K562 (cell line): ENCODE measurements at regions not wholly inside any gene's neighbourhood (a gene's known extent, or its start where the extent isn't known, plus 50 kb on each side); places are given as distances from the start of the nearest gene placed in this dataset.
"Not testable (repeated sequence)": the region's sequence is repeated elsewhere in the genome, so short reads cannot be mapped to it uniquely, and the experiment has no call there.

Experiments
- ATAC-seq: fragments of 200-7000 bp; cut with Tn5 transposase; 3 replicates; pipeline ENCODE4 v1.9.1; 2020; ENCODE audit warnings: moderate library complexity
- BruUV-seq: library from RNA; stranded (reverse); fragments of 400-500 nt; replicated peaks from 2 replicates; lab custom pipeline; 2021; lab: Mats Ljungman, UMichigan
- CTCF ChIA-PET: fragments of 300-600 bp; formaldehyde crosslinking; extraction: SDS; loops from one replicate; lab custom pipeline; 2021; ENCODE audit warnings: low intra/inter-chr PET ratio; lab: Yijun Ruan, JAX
- POLR2A ChIA-PET: fragments of 300-600, 350-650 bp; sonication (Branson Sonifier 250); formaldehyde crosslinking; extraction: SDS; loops from one replicate; lab custom pipeline; 2021; ENCODE audit warnings: antibody characterized with exemption, inconsistent platforms; lab: Yijun Ruan, JAX
- DNase-seq, 4 experiments: peaks; one replicate each; pipeline versions ENCODE4 v3.0.0 to v3.0.0-alpha.2; 2011 to 2018; ENCODE audit warnings: low spot score in 3 of 4, mixed read lengths in 3 of 4; ENCODE audit errors: extremely low read depth in 1 of 4
- FAIRE-seq: peaks from 2 replicates; lab custom pipeline; 2011; peaks lifted over from hg19 to GRCh38; lab: Jason Lieb, UNC
- H2AFZ ChIP-seq: 2 replicates; pipeline ENCODE4 v1.6.0; 2011; ENCODE audit warnings: low read depth, low read length, control low read depth, inconsistent platforms
- H3K27ac ChIP-seq: fragments of 200-600 bp; 3 replicates; pipeline ENCODE4 v1.8.0; 2011; ENCODE audit warnings: low read depth, mild to moderate bottlenecking, control low read depth, inconsistent platforms, low read length, moderate library complexity, mixed read lengths; ENCODE audit errors: extremely low read depth
- H3K27me3 ChIP-seq, 2 experiments: fragments of 300-600 bp in 1 of 2; 2 replicates in 1 of 2; 3 replicates in 1 of 2; pipeline versions ENCODE4 v1.6.0 to v1.8.0; 2011; ENCODE audit warnings: inconsistent platforms in 2 of 2, low read length in 2 of 2, mild to moderate bottlenecking in 1 of 2, mixed read lengths in 1 of 2, moderate library complexity in 1 of 2; ENCODE audit not compliant: control insufficient read depth in 2 of 2, insufficient read depth in 2 of 2
- H3K36me3 ChIP-seq: fragments of 300-600 bp; 3 replicates; pipeline ENCODE4 v1.8.0; 2011; ENCODE audit warnings: mild to moderate bottlenecking, low read length, inconsistent platforms; ENCODE audit not compliant: control insufficient read depth, insufficient read depth
- H3K4me1 ChIP-seq, 2 experiments: fragments of 200-600 bp in 1 of 2; replicated peaks in 1 of 2; 2 replicates in 1 of 2; 3 replicates in 1 of 2; pipeline versions ENCODE4 v1.5.1 to v1.8.0; 2011; ENCODE audit warnings: inconsistent platforms in 2 of 2, low read length in 2 of 2, mild to moderate bottlenecking in 1 of 2, mixed read lengths in 1 of 2, moderate library complexity in 1 of 2; ENCODE audit not compliant: control insufficient read depth in 2 of 2, insufficient read depth in 2 of 2
- H3K4me2 ChIP-seq: 2 replicates; pipeline ENCODE4 v1.6.1; 2011; ENCODE audit warnings: low read length, control low read depth, inconsistent platforms, mixed read lengths; ENCODE audit not compliant: insufficient read depth
- H3K4me3 ChIP-seq: fragments of 200-600 bp; sonication (generic), shearing (Covaris generic); 2 replicates; pipeline ENCODE4 v1.5.1; 2016; ENCODE audit warnings: control low read depth, inconsistent platforms
- H3K79me2 ChIP-seq: fragments of 200-600 bp; 3 replicates; pipeline ENCODE4 v1.8.0; 2011; ENCODE audit warnings: low read length, inconsistent platforms; ENCODE audit not compliant: control insufficient read depth, insufficient read depth
- H3K9ac ChIP-seq, 2 experiments: 2 replicates each; pipeline versions ENCODE4 v1.6.0 to v1.6.1; 2011; ENCODE audit warnings: low read depth in 2 of 2, low read length in 2 of 2, control low read depth in 1 of 2, inconsistent platforms in 1 of 2, mild to moderate bottlenecking in 1 of 2, mixed read lengths in 1 of 2; ENCODE audit not compliant: insufficient read depth in 1 of 2
- H3K9me1 ChIP-seq: one replicate; pipeline ENCODE4 v1.6.0; 2011; ENCODE audit warnings: inconsistent platforms, mild to moderate bottlenecking, low read length, moderate library complexity; ENCODE audit not compliant: control insufficient read depth, insufficient read depth
- H3K9me3 ChIP-seq: replicated peaks from 2 replicates; pipeline ENCODE4 v1.5.1; 2011; ENCODE audit warnings: low read depth, low read length, inconsistent platforms; ENCODE audit not compliant: control insufficient read depth, insufficient read depth
- H4K20me1 ChIP-seq: replicated peaks from 2 replicates; pipeline ENCODE4 v1.6.1; 2011; ENCODE audit warnings: low read length, inconsistent platforms, mixed read lengths; ENCODE audit not compliant: control insufficient read depth, insufficient read depth
- ARHGAP35 ChIP-seq: fragments of 450-650 bp; IDR thresholded peaks from 2 replicates; pipeline ENCODE4 v1.6.1; 2018; ENCODE audit not compliant: partially characterized antibody
- ETV1 ChIP-seq: fragments of 450-650 bp; conservative IDR thresholded peaks from 2 replicates; pipeline ENCODE4 v1.6.1; 2016; ENCODE audit warnings: missing genetic modification characterization, control low read depth, low read depth, missing compliant biosample characterization
- MBD2 ChIP-seq: sonication (generic); IDR thresholded peaks from 2 replicates; pipeline ENCODE4 v1.6.1; 2016; ENCODE audit warnings: low read depth, borderline replicate concordance
- SMARCC2 ChIP-seq: fragments of 450-650 bp; IDR thresholded peaks from 2 replicates; pipeline ENCODE4 v1.6.1; 2017; ENCODE audit warnings: antibody characterized with exemption, moderate library complexity, mild to moderate bottlenecking, low read depth
- WGBS: fragments of 100-300 bp; shearing (Covaris generic); methylation state at CpG from one replicate; pipeline ENCODE4 v1.1.6; 2016; ENCODE audit warnings: low coverage, mixed read lengths; ENCODE audit not compliant: insufficient coverage; ENCODE audit errors: missing lambda C conversion rate; 5-methylcytosine and 5-hydroxymethylcytosine counted together
- in situ Hi-C: fragments of 300-500 bp; cut with MboI; formaldehyde crosslinking; loops from 4 replicates; pipeline ENCODE4 v1.15.0; 2018; ENCODE audit warnings: inconsistent platforms, mixed read lengths
- intact Hi-C: fragments of 100-400 bp; cut with micrococcal nuclease; formaldehyde crosslinking; loops from 2 replicates; pipeline ENCODE4 v1.14.2; 2022
- TF ChIP-seq, protein P1 (sequence below): sonication (generic); formaldehyde crosslinking; IDR thresholded peaks from 2 replicates; pipeline ENCODE4 v1.8.0; 2023; ENCODE audit warnings: missing genetic modification reagents, mild to moderate bottlenecking, borderline replicate concordance
- TF ChIP-seq, protein P2 (sequence below), 2 experiments: fragments of 450-650 bp in 1 of 2; IDR thresholded peaks; 2 replicates each; pipeline ENCODE4 v1.6.1; 2011 to 2017; ENCODE audit warnings: low read depth in 2 of 2, antibody characterized with exemption in 1 of 2, borderline replicate concordance in 1 of 2, low read length in 1 of 2, mild to moderate bottlenecking in 1 of 2, mixed read lengths in 1 of 2; ENCODE audit not compliant: control insufficient read depth in 1 of 2

DNA sequence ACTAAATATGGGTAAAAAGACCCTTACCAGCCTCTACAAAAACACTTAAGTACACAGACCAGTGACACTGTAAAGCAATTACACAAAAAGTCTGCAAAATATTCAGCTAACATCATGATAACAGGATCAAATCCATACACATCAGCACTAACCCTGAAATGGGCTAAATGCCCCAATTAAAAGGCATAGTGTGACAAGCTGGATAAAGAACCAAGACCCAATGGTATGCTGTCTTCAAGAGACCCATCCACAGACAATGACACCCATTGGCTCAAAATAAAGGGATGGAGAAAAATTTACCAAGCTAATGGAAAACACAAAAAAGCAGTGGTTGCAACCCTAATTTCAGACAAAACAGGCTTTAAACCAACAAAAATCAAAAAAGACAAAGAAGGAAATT, 221.0 kb upstream of the ISL1 start:
- Histone ChIP-seq H3K27me3 (no peaks in the 10 kb centered on the region), H3K4me2 (no peak overlapping the region), H3K9me1 (no peaks in the 10 kb centered on the region), H3K9me3 (no peaks in the 10 kb centered on the region), H4K20me1 (no peaks in the 10 kb centered on the region), H3K4me1 (no peaks in the 10 kb centered on the region), H2AFZ (no peak overlapping the region), H3K4me3 (no peak overlapping the region), H3K79me2 (no peaks in the 10 kb centered on the region), H3K27ac (no peak overlapping the region), H3K9ac (no peak overlapping the region), H3K36me3 (no peaks in the 10 kb centered on the region)
- in situ Hi-C loops: no loop called here
- TF ChIP-seq, protein P1, sequence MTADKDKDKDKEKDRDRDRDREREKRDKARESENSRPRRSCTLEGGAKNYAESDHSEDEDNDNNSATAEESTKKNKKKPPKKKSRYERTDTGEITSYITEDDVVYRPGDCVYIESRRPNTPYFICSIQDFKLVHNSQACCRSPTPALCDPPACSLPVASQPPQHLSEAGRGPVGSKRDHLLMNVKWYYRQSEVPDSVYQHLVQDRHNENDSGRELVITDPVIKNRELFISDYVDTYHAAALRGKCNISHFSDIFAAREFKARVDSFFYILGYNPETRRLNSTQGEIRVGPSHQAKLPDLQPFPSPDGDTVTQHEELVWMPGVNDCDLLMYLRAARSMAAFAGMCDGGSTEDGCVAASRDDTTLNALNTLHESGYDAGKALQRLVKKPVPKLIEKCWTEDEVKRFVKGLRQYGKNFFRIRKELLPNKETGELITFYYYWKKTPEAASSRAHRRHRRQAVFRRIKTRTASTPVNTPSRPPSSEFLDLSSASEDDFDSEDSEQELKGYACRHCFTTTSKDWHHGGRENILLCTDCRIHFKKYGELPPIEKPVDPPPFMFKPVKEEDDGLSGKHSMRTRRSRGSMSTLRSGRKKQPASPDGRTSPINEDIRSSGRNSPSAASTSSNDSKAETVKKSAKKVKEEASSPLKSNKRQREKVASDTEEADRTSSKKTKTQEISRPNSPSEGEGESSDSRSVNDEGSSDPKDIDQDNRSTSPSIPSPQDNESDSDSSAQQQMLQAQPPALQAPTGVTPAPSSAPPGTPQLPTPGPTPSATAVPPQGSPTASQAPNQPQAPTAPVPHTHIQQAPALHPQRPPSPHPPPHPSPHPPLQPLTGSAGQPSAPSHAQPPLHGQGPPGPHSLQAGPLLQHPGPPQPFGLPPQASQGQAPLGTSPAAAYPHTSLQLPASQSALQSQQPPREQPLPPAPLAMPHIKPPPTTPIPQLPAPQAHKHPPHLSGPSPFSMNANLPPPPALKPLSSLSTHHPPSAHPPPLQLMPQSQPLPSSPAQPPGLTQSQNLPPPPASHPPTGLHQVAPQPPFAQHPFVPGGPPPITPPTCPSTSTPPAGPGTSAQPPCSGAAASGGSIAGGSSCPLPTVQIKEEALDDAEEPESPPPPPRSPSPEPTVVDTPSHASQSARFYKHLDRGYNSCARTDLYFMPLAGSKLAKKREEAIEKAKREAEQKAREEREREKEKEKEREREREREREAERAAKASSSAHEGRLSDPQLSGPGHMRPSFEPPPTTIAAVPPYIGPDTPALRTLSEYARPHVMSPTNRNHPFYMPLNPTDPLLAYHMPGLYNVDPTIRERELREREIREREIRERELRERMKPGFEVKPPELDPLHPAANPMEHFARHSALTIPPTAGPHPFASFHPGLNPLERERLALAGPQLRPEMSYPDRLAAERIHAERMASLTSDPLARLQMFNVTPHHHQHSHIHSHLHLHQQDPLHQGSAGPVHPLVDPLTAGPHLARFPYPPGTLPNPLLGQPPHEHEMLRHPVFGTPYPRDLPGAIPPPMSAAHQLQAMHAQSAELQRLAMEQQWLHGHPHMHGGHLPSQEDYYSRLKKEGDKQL (CRISPR knock-in tag): no peak
- TF ChIP-seq SMARCC2: no peak
- no peak for TF ChIP-seq ARHGAP35
- TF ChIP-seq MBD2: no peak
- TF ChIP-seq, protein P2, sequence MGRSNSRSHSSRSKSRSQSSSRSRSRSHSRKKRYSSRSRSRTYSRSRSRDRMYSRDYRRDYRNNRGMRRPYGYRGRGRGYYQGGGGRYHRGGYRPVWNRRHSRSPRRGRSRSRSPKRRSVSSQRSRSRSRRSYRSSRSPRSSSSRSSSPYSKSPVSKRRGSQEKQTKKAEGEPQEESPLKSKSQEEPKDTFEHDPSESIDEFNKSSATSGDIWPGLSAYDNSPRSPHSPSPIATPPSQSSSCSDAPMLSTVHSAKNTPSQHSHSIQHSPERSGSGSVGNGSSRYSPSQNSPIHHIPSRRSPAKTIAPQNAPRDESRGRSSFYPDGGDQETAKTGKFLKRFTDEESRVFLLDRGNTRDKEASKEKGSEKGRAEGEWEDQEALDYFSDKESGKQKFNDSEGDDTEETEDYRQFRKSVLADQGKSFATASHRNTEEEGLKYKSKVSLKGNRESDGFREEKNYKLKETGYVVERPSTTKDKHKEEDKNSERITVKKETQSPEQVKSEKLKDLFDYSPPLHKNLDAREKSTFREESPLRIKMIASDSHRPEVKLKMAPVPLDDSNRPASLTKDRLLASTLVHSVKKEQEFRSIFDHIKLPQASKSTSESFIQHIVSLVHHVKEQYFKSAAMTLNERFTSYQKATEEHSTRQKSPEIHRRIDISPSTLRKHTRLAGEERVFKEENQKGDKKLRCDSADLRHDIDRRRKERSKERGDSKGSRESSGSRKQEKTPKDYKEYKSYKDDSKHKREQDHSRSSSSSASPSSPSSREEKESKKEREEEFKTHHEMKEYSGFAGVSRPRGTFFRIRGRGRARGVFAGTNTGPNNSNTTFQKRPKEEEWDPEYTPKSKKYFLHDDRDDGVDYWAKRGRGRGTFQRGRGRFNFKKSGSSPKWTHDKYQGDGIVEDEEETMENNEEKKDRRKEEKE (IDR thresholded peaks at IDR 0.05; ENCODE audit: borderline replicate concordance in 1 of 2, control insufficient read depth in 1 of 2, low read depth in 2 of 2, low read length in 1 of 2): no peak
- TF ChIP-seq ETV1: no peak
- ChIA-PET POLR2A (no interaction called here), CTCF (no interaction called here)
- BruUV-seq: no TSS peak
- no peak for FAIRE-seq
- intact Hi-C loops: no loop called here
- DNase-seq: no peak
- no peak for ATAC-seq

DNA sequence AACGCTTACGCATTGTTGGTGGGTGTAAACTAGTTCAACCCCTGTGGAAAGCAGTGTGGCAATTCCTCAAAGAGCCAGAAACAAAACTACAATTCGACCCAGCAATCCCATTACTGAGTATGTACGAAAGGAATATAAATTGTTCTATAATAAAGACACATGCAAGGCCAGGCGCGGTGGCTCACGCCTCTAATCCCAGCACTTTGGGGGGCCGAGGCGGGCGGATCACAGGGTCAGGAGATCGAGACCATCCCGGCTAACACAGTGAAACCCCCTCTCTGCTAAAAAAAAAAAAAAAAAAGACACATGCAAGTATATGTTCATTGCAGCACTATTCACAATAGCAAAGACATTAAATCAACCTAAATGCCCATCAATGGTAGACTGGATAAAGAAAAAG, 217.6 kb upstream of the ISL1 start:
- WGBS: 0% methylated on average over 6 of the region's 12 CpGs
- H2AFZ ChIP-seq, DNase-seq, H3K4me2 ChIP-seq, ATAC-seq, H3K27me3 ChIP-seq, H3K9ac ChIP-seq, intact Hi-C loops, POLR2A ChIA-PET, H3K27ac ChIP-seq, H3K36me3 ChIP-seq, H3K4me1 ChIP-seq, H4K20me1 ChIP-seq, in situ Hi-C loops, H3K4me3 ChIP-seq, BruUV-seq, H3K9me3 ChIP-seq, CTCF ChIA-PET, H3K79me2 ChIP-seq, FAIRE-seq, H3K9me1 ChIP-seq: not testable (repeated sequence)
